Fibroblast of villous mesenchyme (primary cell): ENCODE measurements at regions not wholly inside any gene's neighbourhood (a gene's known extent, or its start where the extent isn't known, plus 50 kb on each side); places are given as distances from the start of the nearest gene placed in this dataset.

ENCODE experiments used
- DNase-seq: peaks from one replicate; pipeline ENCODE4 v3.0.0-alpha.2; 2010; ENCODE audit warnings: low read depth
- H3K4me3 ChIP-seq: 2 replicates; pipeline ENCODE4 v1.5.1; 2011; ENCODE audit warnings: low read depth, mild to moderate bottlenecking, low read length
- TF ChIP-seq, protein P1 (sequence below): IDR thresholded peaks from 2 replicates; pipeline ENCODE4 v1.5.1; 2012; ENCODE audit warnings: low read depth, mild to moderate bottlenecking, low read length; ENCODE audit not compliant: insufficient read depth

- DNase-seq: no peak
- no peak overlapping the region for H3K4me3 ChIP-seq
- TF ChIP-seq, protein P1, sequence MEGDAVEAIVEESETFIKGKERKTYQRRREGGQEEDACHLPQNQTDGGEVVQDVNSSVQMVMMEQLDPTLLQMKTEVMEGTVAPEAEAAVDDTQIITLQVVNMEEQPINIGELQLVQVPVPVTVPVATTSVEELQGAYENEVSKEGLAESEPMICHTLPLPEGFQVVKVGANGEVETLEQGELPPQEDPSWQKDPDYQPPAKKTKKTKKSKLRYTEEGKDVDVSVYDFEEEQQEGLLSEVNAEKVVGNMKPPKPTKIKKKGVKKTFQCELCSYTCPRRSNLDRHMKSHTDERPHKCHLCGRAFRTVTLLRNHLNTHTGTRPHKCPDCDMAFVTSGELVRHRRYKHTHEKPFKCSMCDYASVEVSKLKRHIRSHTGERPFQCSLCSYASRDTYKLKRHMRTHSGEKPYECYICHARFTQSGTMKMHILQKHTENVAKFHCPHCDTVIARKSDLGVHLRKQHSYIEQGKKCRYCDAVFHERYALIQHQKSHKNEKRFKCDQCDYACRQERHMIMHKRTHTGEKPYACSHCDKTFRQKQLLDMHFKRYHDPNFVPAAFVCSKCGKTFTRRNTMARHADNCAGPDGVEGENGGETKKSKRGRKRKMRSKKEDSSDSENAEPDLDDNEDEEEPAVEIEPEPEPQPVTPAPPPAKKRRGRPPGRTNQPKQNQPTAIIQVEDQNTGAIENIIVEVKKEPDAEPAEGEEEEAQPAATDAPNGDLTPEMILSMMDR: no peak
Measured at GRCh38 chr9:16343249-16344237, 526.9 kb downstream of the BNC2 start.

GRCh38 chr9:16344343-16344742 is 526.1 kb downstream of the BNC2 start:
- TF ChIP-seq, protein P1: no peak
- DNase-seq: peak; percentile 93
- no peak overlapping the region for H3K4me3 ChIP-seq

- no peak for DNase-seq
- TF ChIP-seq, protein P1: no peak
- no peak overlapping the region for H3K4me3 ChIP-seq
Measured at GRCh38 chr9:16345902-16346301, 524.6 kb downstream of the BNC2 start.

GRCh38 chr9:16347886-16348285 is 522.6 kb downstream of the BNC2 start:
- TF ChIP-seq, protein P1: no peak
- DNase-seq: no peak
- H3K4me3 ChIP-seq: no peak overlapping the region

DNA sequence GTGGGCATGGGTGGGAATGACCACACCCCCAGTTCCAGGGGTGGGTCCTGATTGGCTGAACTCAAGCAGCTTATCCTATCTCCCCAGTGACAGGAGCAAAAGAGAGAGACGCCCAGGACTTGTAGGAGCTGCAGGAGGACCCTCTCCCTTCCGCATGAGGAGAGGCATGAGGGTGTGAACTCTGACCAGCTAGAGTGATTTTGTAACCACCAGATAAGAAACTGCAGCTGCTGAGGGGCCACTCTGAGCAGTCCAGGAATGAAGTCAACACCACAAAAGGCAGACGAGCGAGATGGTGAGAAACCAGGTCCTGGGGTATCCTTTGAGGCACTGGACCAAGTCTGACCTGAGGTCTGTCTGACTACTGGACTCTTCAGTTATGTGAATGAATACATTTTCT is 521.9 kb downstream of the BNC2 start:
- no peak overlapping the region for H3K4me3 ChIP-seq
- DNase-seq: peak; percentile 85
- TF ChIP-seq, protein P1: no peak

DNA sequence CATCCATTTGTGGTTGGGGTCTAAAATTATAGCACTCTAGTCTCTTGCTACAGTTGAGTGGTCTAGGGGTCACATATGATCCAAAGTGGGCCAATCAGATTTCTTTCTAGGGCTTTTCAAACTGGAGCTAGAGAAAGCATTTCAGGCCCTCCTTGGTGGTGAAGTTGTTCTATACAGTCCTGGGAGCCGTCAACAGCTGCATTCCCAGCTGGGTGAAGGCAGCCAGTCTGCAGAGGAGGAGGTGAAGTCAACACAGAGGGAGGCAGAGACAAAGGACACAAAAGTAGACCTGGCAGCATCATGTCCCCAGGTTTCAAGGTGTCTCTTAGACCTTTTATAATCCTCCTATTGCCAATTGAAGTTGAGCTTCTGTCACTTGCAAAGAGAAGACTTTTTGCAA is 518.2 kb downstream of the BNC2 start:
- DNase-seq: no peak
- TF ChIP-seq, protein P1: no peak
- H3K4me3 ChIP-seq: no peak overlapping the region
